ENCODE measurements at regions not wholly inside any gene's neighbourhood (a gene's known extent, or its start where the extent isn't known, plus 50 kb on each side); places are given as distances from the start of the nearest gene placed in this dataset.

GRCh38 chr7:93737953-93738352, 152.6 kb downstream of the TFPI2 start:
- Histone ChIP-seq H3K9me3 (replicated peaks in 1 of 3) (no peaks in the 10 kb centered on the region), H3K36me3 (replicated peaks in 1 of 2) (no peaks in the 10 kb centered on the region), H3K4me3 (no peak overlapping the region), H3K27ac (no peak overlapping the region), H3K4me1 (replicated peaks in 1 of 2) (no peaks in the 10 kb centered on the region), H3K27me3 (no peaks in the 10 kb centered on the region)
- TF ChIP-seq POLR2A (IDR thresholded peaks at IDR 0.05), result no peak
- no peak for TF ChIP-seq CTCF (IDR thresholded peaks at IDR 0.05)
- WGBS, 4 donors, result 47 to 68% (median 57%) methylated on average over 2 of the region's 2 CpGs
- intact Hi-C loops (cut with DNase I), result no loop called here
- no peak for DNase-seq

- TF ChIP-seq POLR2A (IDR thresholded peaks at IDR 0.05), result no peak
- no peak for TF ChIP-seq CTCF (IDR thresholded peaks at IDR 0.05)
- Histone ChIP-seq H3K36me3 (replicated peaks in 1 of 2) (no peaks in the 10 kb centered on the region), H3K27me3 (no peaks in the 10 kb centered on the region), H3K27ac (no peak overlapping the region), H3K4me3 (no peak overlapping the region), H3K9me3 (replicated peaks in 1 of 3) (no peaks in the 10 kb centered on the region), H3K4me1 (replicated peaks in 1 of 2) (no peaks in the 10 kb centered on the region)
- DNase-seq, result no peak
- intact Hi-C loops (cut with DNase I), result no loop called here
- 53 to 82% (median 64%) methylated on average over 2 of the region's 2 CpGs for WGBS, 4 donors
Measured at GRCh38 chr7:93736668-93737369, 153.7 kb downstream of the TFPI2 start.

GRCh38 chr7:93728292-93728691, 153.8 kb upstream of the CALCR start:
- no peaks in the 10 kb centered on the region for H3K4me1 ChIP-seq (replicated peaks in 1 of 2)
- no peak overlapping the region for H3K27ac ChIP-seq
- no peaks in the 10 kb centered on the region for H3K9me3 ChIP-seq (replicated peaks in 1 of 3)
- intact Hi-C loops (cut with DNase I), result no loop called here
- DNase-seq, result no peak
- H3K36me3 ChIP-seq (replicated peaks in 1 of 2), result no peaks in the 10 kb centered on the region
- 59 to 70% (median 66%) methylated on average over 2 of the region's 2 CpGs for WGBS, 4 donors
- peaks cover 3% of the 10 kb centered on the region for H3K27me3 ChIP-seq
- TF ChIP-seq CTCF (IDR thresholded peaks at IDR 0.05) (no peak), POLR2A (IDR thresholded peaks at IDR 0.05) (no peak)
- no peak overlapping the region for H3K4me3 ChIP-seq

- WGBS, 4 donors, result 77 to 86% (median 79%) methylated on average over 4 of the region's 4 CpGs
- H3K4me3 ChIP-seq, result no peak overlapping the region
- H3K36me3 ChIP-seq (replicated peaks in 1 of 2), result no peaks in the 10 kb centered on the region
- H3K4me1 ChIP-seq (replicated peaks in 1 of 2), result no peaks in the 10 kb centered on the region
- TF ChIP-seq POLR2A (IDR thresholded peaks at IDR 0.05) (no peak), CTCF (IDR thresholded peaks at IDR 0.05) (no peak)
- no peak for DNase-seq
- no peak overlapping the region for H3K27ac ChIP-seq
- intact Hi-C loops (cut with DNase I), result no loop called here
- H3K9me3 ChIP-seq (replicated peaks in 1 of 3), result no peaks in the 10 kb centered on the region
- peaks cover 3% of the 10 kb centered on the region for H3K27me3 ChIP-seq
Measured at GRCh38 chr7:93725954-93726353, 151.4 kb upstream of the CALCR start.
